ENCODE measurements at regions not wholly inside any gene's neighbourhood (a gene's known extent, or its start where the extent isn't known, plus 50 kb on each side); places are given as distances from the start of the nearest gene placed in this dataset.

DNA sequence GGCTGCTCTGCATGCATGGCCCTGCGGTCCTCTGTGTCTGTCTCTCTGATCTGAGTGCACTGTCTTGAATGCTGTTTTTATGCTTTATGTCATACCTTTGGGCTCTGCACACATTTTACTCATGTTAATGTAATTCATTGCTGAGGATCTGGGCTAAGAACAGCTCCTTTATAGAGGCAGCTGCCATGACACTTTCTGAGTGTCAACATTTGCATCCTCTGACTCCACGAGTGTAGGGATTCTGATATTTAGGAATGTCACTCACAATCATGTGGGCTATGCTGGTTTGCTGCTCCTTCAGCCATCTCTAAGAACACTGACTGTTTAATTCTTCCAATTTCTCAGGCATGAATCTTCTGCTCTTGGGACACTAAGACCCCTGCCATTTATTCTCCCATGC lies 192.2 kb upstream of the CPEB2 start:
- Histone ChIP-seq H3K9me3 (ENCODE audit: severe bottlenecking) (peaks cover 3% of the 10 kb centered on the region), H3K36me3 (no peaks in the 10 kb centered on the region), H3K27me3 (ENCODE audit: insufficient read depth, low read depth, severe bottlenecking) (no peaks in the 10 kb centered on the region), H3K4me3 (ENCODE audit: low read depth, low read length) (no peak overlapping the region), H3K27ac (no peak overlapping the region)
- no peak for TF ChIP-seq CTCF (IDR thresholded peaks at IDR 0.05; ENCODE audit: low read depth, low read length)
- no peak for DNase-seq

DNA sequence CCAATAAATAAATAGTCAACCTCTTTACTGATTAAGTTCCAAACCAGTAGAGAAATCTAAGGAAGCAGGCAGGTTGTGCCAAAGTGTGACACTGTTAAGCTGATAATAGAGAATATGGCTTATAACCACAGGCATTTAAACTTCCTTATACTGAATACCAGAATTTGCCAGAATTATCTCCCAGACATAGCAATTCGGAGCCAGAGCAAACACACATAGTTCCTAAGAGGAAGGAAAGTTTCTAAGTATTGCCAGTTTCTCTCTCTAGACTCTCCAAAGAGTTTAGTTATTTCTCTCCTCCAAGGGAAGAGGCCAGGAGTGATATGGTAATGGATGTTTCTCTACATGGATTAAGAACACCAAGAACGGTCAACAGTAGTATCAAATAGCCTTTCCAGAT lies 191.7 kb upstream of the CPEB2 start:
- no peak for TF ChIP-seq CTCF (IDR thresholded peaks at IDR 0.05; ENCODE audit: low read depth, low read length)
- Histone ChIP-seq H3K27me3 (ENCODE audit: insufficient read depth, low read depth, severe bottlenecking) (no peaks in the 10 kb centered on the region), H3K36me3 (no peaks in the 10 kb centered on the region), H3K27ac (no peak overlapping the region), H3K9me3 (ENCODE audit: severe bottlenecking) (peaks cover 3% of the 10 kb centered on the region), H3K4me3 (ENCODE audit: low read depth, low read length) (no peak overlapping the region)
- DNase-seq = no peak

GRCh38 chr4:14812101-14812500 lies 190.2 kb upstream of the CPEB2 start:
- H3K4me3 ChIP-seq (ENCODE audit: low read depth, low read length) = no peak overlapping the region
- H3K27ac ChIP-seq = no peak overlapping the region
- TF ChIP-seq CTCF (IDR thresholded peaks at IDR 0.05; ENCODE audit: low read depth, low read length) = no peak
- H3K9me3 ChIP-seq (ENCODE audit: severe bottlenecking) = no peaks in the 10 kb centered on the region
- H3K27me3 ChIP-seq (ENCODE audit: insufficient read depth, low read depth, severe bottlenecking) = no peaks in the 10 kb centered on the region
- DNase-seq = no peak
- no peaks in the 10 kb centered on the region for H3K36me3 ChIP-seq

GRCh38 chr4:14816623-14817261 lies 185.5 kb upstream of the CPEB2 start:
- Histone ChIP-seq H3K27ac (no peak overlapping the region), H3K27me3 (ENCODE audit: insufficient read depth, low read depth, severe bottlenecking) (no peaks in the 10 kb centered on the region), H3K36me3 (no peaks in the 10 kb centered on the region), H3K9me3 (ENCODE audit: severe bottlenecking) (no peaks in the 10 kb centered on the region), H3K4me3 (ENCODE audit: low read depth, low read length) (no peak overlapping the region)
- no peak for TF ChIP-seq CTCF (IDR thresholded peaks at IDR 0.05; ENCODE audit: low read depth, low read length)
- no peak for DNase-seq

GRCh38 chr4:14824189-14824588 lies 178.1 kb upstream of the CPEB2 start:
- no peaks in the 10 kb centered on the region for H3K9me3 ChIP-seq (ENCODE audit: severe bottlenecking)
- no peak for TF ChIP-seq CTCF (IDR thresholded peaks at IDR 0.05; ENCODE audit: low read depth, low read length)
- H3K27ac ChIP-seq = no peak overlapping the region
- no peak for DNase-seq
- H3K27me3 ChIP-seq (ENCODE audit: insufficient read depth, low read depth, severe bottlenecking) = no peaks in the 10 kb centered on the region
- H3K36me3 ChIP-seq = no peaks in the 10 kb centered on the region
- no peak overlapping the region for H3K4me3 ChIP-seq (ENCODE audit: low read depth, low read length)

- TF ChIP-seq CTCF (IDR thresholded peaks at IDR 0.05; ENCODE audit: low read depth, low read length) = no peak
- DNase-seq = no peak
- Histone ChIP-seq H3K4me3 (ENCODE audit: low read depth, low read length) (no peak overlapping the region), H3K27ac (no peak overlapping the region), H3K27me3 (ENCODE audit: insufficient read depth, low read depth, severe bottlenecking) (no peaks in the 10 kb centered on the region), H3K36me3 (no peaks in the 10 kb centered on the region), H3K9me3 (ENCODE audit: severe bottlenecking) (no peaks in the 10 kb centered on the region)
These were observed 175.2 kb upstream of the CPEB2 start for GRCh38 chr4:14827111-14827510.
